Right atrium auricular region (tissue), 2 donors: ENCODE measurements at regions not wholly inside any gene's neighbourhood (a gene's known extent, or its start where the extent isn't known, plus 50 kb on each side); places are given as distances from the start of the nearest gene placed in this dataset.

Source experiments
- DNase-seq: peaks from one replicate; pipeline ENCODE4 v3.0.0-alpha.2; 2019; ENCODE audit warnings: low spot score
- H3K27ac ChIP-seq, 2 donors: fragments of 200-600 bp; sonication (generic); 1 replicate in 1 of 2; 2 replicates in 1 of 2; pipeline ENCODE4 v1.5.1; 2016 to 2019
- H3K27me3 ChIP-seq, 2 donors: fragments of 200-600 bp; sonication (generic); one replicate each; pipeline versions ENCODE4 v1.5.1 to v1.6.0; 2017 to 2019
- H3K36me3 ChIP-seq: fragments of 200-600 bp; sonication (generic); one replicate; pipeline ENCODE4 v1.5.1; 2016
- H3K4me1 ChIP-seq, 2 donors: fragments of 200-600 bp; sonication (generic); one replicate each; pipeline versions ENCODE4 v1.5.1 to v1.6.0; 2017 to 2019
- H3K4me3 ChIP-seq, 2 donors: fragments of 200-600 bp; sonication (generic); 1 replicate in 1 of 2; 2 replicates in 1 of 2; pipeline ENCODE4 v1.5.1; 2017 to 2019; ENCODE audit warnings: mild to moderate bottlenecking in 1 of 2, moderate library complexity in 1 of 2
- H3K9me3 ChIP-seq, 2 donors: fragments of 200-600 bp; sonication (generic); one replicate each; pipeline ENCODE4 v1.5.1; 2019
- TF ChIP-seq, protein P1 (sequence below), 2 donors: fragments of 200-600 bp; sonication (generic); IDR thresholded peaks; one replicate each; pipeline ENCODE4 v1.5.1; 2019; ENCODE audit warnings: antibody characterized with exemption in 2 of 2

- Histone ChIP-seq H3K27ac (no peak overlapping the region), H3K4me3 (no peak overlapping the region), H3K36me3 (no peaks in the 10 kb centered on the region), H3K4me1 (no peaks in the 10 kb centered on the region), H3K9me3 (no peaks in the 10 kb centered on the region), H3K27me3 (no peaks in the 10 kb centered on the region)
- no peak for DNase-seq
- TF ChIP-seq, protein P1, sequence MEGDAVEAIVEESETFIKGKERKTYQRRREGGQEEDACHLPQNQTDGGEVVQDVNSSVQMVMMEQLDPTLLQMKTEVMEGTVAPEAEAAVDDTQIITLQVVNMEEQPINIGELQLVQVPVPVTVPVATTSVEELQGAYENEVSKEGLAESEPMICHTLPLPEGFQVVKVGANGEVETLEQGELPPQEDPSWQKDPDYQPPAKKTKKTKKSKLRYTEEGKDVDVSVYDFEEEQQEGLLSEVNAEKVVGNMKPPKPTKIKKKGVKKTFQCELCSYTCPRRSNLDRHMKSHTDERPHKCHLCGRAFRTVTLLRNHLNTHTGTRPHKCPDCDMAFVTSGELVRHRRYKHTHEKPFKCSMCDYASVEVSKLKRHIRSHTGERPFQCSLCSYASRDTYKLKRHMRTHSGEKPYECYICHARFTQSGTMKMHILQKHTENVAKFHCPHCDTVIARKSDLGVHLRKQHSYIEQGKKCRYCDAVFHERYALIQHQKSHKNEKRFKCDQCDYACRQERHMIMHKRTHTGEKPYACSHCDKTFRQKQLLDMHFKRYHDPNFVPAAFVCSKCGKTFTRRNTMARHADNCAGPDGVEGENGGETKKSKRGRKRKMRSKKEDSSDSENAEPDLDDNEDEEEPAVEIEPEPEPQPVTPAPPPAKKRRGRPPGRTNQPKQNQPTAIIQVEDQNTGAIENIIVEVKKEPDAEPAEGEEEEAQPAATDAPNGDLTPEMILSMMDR (IDR thresholded peaks at IDR 0.05) = no peak
These were observed 101.4 kb upstream of the ZNF32 start for GRCh38 chr10:43749940-43750552.

GRCh38 chr10:43749145-43749576 is 100.5 kb upstream of the ZNF32 start:
- no peak overlapping the region for H3K4me3 ChIP-seq
- TF ChIP-seq, protein P1 (IDR thresholded peaks at IDR 0.05) = no peak
- H3K9me3 ChIP-seq = no peaks in the 10 kb centered on the region
- H3K27me3 ChIP-seq = no peaks in the 10 kb centered on the region
- no peaks in the 10 kb centered on the region for H3K4me1 ChIP-seq
- no peaks in the 10 kb centered on the region for H3K36me3 ChIP-seq
- DNase-seq = no peak
- no peak overlapping the region for H3K27ac ChIP-seq

DNA sequence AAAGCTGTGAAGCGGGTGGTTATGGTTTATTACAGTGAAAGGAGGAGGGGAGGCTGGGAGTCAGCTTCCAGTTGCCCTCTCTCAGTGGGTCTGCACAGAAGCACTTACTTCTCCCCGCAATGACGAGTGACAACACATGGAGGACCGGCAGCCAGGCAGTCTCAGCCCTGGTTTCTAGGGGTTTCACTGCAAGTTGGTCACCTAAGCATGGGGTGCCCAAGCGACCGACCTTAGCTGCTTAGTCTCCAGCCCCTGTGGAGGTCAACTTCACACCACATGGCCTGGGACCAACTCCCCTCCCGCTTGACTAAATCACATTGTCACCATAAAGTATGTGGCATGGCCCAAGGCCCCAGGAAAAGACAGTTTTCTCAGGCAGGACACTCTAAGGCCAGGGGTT is 99.9 kb upstream of the ZNF32 start:
- Histone ChIP-seq H3K4me3 (no peak overlapping the region), H3K27me3 (no peaks in the 10 kb centered on the region), H3K9me3 (no peaks in the 10 kb centered on the region), H3K4me1 (no peaks in the 10 kb centered on the region), H3K36me3 (no peaks in the 10 kb centered on the region), H3K27ac (no peak overlapping the region)
- no peak for DNase-seq
- TF ChIP-seq, protein P1 (IDR thresholded peaks at IDR 0.05) = no peak

DNA sequence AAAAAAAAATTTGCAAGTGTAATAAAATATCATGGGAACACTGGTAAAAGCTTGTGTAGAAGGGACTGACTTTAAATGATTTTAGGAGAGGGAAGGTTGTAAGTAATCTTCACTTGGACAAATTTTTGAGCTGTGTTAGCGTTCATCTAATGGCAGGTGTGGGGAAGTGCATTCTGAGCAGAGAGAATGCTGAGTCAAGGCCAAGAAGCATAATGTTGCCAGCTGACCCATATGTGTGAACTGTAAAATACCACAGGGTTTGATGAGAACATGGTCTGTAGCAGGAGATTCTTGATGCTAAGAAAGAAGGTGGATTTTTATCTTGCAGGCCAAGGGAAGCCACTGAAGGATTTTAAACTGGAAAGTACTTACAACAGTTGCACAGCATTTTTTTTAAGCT is 98.2 kb upstream of the ZNF32 start:
- no peaks in the 10 kb centered on the region for H3K36me3 ChIP-seq
- H3K4me1 ChIP-seq = no peaks in the 10 kb centered on the region
- TF ChIP-seq, protein P1 (IDR thresholded peaks at IDR 0.05) = no peak
- no peak overlapping the region for H3K27ac ChIP-seq
- no peak overlapping the region for H3K4me3 ChIP-seq
- H3K9me3 ChIP-seq = no peaks in the 10 kb centered on the region
- no peaks in the 10 kb centered on the region for H3K27me3 ChIP-seq
- no peak for DNase-seq

GRCh38 chr10:43739161-43739560 is 90.5 kb upstream of the ZNF32 start:
- DNase-seq = no peak
- H3K9me3 ChIP-seq = no peaks in the 10 kb centered on the region

More at GRCh38 chr10:43739161-43739560, 90.5 kb upstream of the ZNF32 start:
- no peaks in the 10 kb centered on the region for H3K27me3 ChIP-seq
- H3K27ac ChIP-seq = no peak overlapping the region
- H3K36me3 ChIP-seq = no peaks in the 10 kb centered on the region
- no peak overlapping the region for H3K4me3 ChIP-seq
- no peaks in the 10 kb centered on the region for H3K4me1 ChIP-seq
- TF ChIP-seq, protein P1 (IDR thresholded peaks at IDR 0.05) = no peak
